Coronary artery (tissue), 2 donors: ENCODE measurements at regions not wholly inside any gene's neighbourhood (a gene's known extent, or its start where the extent isn't known, plus 50 kb on each side); places are given as distances from the start of the nearest gene placed in this dataset.

Experiments
- DNase-seq: peaks from one replicate; pipeline ENCODE4 v3.0.0-alpha.2; 2017; ENCODE audit warnings: low spot score
- H3K27ac ChIP-seq, 2 donors: fragments of 200-600 bp; sonication (generic); one replicate each; pipeline ENCODE4 v1.5.1; 2016 to 2019
- H3K4me3 ChIP-seq: fragments of 200-600 bp; sonication (generic); 2 replicates; pipeline ENCODE4 v1.5.1; 2016; ENCODE audit warnings: mild to moderate bottlenecking, moderate library complexity
- CTCF ChIP-seq: fragments of 200-600 bp; sonication (generic); IDR thresholded peaks from one replicate; pipeline ENCODE4 v1.5.1; 2019; ENCODE audit warnings: antibody characterized with exemption

DNA sequence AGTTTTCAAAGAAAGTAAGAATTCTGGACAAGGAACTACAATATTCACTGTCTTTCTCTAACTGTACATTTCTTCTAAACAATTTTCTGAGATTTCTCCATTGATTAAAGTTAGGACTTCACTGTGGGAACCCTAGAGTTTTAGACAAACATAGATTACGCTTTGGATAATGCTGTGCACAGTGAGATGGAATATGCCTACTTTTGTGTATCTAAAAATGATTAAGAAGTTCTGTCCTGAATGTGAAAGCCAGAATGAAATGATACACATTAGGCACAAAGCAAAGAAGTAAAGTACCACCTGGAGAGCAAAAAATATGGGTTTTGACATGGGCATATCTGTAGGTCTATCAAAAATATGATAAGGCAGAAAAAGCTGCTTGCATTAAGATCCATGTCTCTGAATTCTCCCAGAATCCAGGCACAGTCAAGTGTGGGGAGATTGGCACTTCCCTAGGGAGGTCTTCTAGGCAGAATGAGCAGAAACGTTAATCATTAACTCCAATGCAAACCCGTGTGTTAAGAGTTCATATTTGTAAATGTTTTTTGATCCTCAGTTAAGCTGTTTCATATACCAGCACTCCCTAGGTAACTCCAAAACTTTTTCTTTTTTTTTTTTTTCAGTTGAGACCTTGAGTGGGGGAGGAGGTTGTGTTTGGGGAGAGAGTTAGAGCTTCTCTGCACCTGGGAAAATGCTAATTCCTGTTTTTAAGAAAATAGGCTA lies 467.1 kb downstream of the LMO4 start:
- no peak for TF ChIP-seq CTCF
- DNase-seq, result no peak
- no peak overlapping the region for H3K4me3 ChIP-seq
- no peak overlapping the region for H3K27ac ChIP-seq

DNA sequence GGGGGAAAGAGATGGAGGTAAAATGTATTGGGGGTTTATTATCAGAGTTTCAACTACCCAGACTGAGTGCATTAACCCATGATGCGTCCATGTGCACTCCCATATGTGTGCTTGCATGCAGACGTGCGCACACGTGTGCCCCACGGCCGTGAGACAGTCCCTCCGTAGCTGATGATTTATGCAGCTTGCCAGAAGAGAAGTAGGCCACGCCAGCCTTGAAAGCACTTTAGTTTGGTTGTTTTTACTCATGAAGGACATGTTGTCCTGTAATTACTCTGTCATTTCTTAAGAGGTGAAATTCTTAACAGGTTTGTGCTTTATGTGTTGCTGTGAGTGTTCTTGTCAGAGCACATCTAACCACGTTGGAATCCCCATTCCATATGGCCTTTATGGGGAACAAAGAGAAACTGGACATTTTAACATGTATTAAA lies 467.8 kb downstream of the LMO4 start:
- Histone ChIP-seq H3K4me3 (no peak overlapping the region), H3K27ac (no peak overlapping the region)
- TF ChIP-seq CTCF, result no peak
- no peak for DNase-seq

GRCh38 chr1:87799451-87799850 lies 470.8 kb downstream of the LMO4 start:
- Histone ChIP-seq H3K4me3 (no peak overlapping the region), H3K27ac (no peak overlapping the region)
- no peak for DNase-seq
- no peak for TF ChIP-seq CTCF

DNA sequence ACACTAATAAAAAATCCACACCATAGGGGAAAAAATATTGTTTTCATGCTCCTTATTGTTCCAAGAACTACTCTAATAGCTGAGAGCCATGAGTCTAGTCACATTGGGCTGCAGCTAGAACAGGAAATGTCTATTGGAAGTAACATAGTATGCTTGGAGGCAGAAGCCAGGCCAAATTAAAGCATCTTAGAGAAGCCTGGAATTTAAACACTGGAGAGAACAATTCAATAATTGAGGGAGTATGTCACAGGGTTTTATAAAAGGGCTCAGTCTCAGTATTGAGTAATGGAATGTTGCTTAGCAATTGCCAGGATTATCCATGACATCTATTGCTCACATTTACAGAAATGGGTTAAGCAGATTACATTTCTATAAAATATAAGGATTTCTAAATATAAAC lies 471.3 kb downstream of the LMO4 start:
- no peak for DNase-seq
- no peak overlapping the region for H3K4me3 ChIP-seq
- H3K27ac ChIP-seq, result no peak overlapping the region
- no peak for TF ChIP-seq CTCF

DNA sequence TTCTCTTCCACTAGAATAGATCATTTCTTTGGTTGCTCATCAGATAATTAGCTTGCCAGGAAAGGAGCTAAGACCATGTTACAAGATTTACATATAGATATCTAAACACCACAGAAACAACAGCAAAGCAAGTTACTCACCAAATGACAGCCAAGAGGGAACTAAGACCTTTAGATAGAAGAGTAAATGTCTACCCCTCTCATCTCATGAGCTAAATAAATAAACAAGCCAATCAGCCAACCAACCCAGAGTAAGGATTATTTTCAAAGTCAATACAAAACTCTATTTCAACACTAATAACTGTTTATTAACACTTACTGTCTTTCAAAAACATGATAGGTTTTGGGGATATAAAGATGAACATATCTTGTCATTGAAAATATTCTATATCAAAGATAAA lies 474.7 kb downstream of the LMO4 start:
- TF ChIP-seq CTCF, result no peak
- no peak overlapping the region for H3K27ac ChIP-seq
- no peak for DNase-seq
- H3K4me3 ChIP-seq, result no peak overlapping the region

DNA sequence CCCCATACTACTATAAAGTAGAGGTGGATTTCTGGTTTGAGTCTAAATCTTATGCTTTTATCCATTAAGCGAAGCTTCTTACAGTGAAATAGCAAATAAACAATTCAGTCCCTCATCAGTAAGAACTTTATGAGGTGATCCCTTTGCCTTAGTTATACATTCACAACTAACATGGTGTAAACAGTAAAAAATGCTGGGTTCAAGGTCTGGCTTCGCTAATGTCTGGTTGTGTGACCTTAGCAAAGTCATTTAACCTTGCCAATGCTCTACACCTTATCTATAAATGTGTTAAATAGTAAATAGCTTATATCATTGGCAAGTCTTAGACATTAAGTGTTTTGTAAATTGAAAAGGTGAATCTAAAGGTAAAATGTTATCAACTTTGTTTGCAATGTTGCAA lies 475.4 kb downstream of the LMO4 start:
- Histone ChIP-seq H3K4me3 (no peak overlapping the region), H3K27ac (no peak overlapping the region)
- DNase-seq, result no peak
- no peak for TF ChIP-seq CTCF

DNA sequence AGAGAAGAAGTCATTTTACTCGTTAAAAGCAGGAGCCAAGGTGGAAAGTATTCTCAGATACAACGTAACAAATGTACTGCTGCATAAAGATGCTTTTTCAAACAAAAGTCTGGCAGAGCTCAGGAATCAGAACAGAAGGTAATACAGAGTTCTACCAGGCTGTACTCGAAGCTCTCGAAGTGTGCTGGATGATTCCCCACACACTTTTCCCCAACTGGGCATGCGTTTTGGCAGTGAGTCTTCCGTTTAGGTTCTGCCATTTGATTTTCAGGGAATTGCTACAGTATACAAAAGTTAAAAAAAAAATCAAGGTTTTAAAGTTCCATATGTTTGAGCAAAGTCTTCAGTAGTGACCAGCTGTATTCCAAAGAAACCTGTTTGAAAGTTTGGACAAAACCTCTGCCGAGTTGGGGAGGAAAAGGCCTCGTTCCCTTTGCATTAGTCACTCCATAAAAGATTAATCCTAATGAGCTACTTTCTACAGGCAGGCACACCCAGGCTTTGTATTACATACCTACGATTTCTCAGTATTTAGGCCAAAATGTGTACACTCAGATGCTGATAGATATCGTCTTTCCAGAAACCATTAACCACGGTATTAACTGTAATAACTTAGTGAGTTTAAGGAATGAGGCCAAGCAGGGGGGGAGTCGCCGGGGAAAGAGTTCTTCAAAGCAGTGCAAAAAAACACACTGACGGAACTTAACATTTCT lies 477.1 kb downstream of the LMO4 start:
- no peak overlapping the region for H3K27ac ChIP-seq
- no peak for TF ChIP-seq CTCF
- peak overlapping the region; percentile 32 for H3K4me3 ChIP-seq
- no peak for DNase-seq
